H9 (cell line): ENCODE measurements at regions not wholly inside any gene's neighbourhood (a gene's known extent, or its start where the extent isn't known, plus 50 kb on each side); places are given as distances from the start of the nearest gene placed in this dataset.

ENCODE experiments used
- DNase-seq: peaks from one replicate; pipeline ENCODE4 v3.0.0-alpha.2; 2017
- H2AFZ ChIP-seq: one replicate; pipeline ENCODE4 v1.6.1; 2013; ENCODE audit warnings: mild to moderate bottlenecking, low read length, control low read depth, moderate library complexity
- H2AK5ac ChIP-seq: 2 replicates; pipeline ENCODE4 v1.6.1; 2013; ENCODE audit warnings: low read length, control low read depth, mixed read lengths; ENCODE audit not compliant: insufficient read length
- H2BK120ac ChIP-seq: one replicate; pipeline ENCODE4 v1.6.1; 2013; ENCODE audit warnings: low read depth, mild to moderate bottlenecking, low read length, control low read depth, inconsistent platforms; ENCODE audit not compliant: poor library complexity, severe bottlenecking
- H2BK12ac ChIP-seq: 2 replicates; pipeline ENCODE4 v1.6.1; 2013; ENCODE audit warnings: low read length, control low read depth, mixed read lengths, low read depth; ENCODE audit not compliant: insufficient read length
- H2BK15ac ChIP-seq: 2 replicates; pipeline ENCODE4 v1.6.1; 2013; ENCODE audit warnings: low read depth, low read length, control low read depth
- H2BK20ac ChIP-seq: one replicate; pipeline ENCODE4 v1.6.1; 2013; ENCODE audit warnings: low read depth, mild to moderate bottlenecking, low read length, control low read depth, inconsistent platforms; ENCODE audit not compliant: poor library complexity, severe bottlenecking
- H2BK5ac ChIP-seq: 2 replicates; pipeline ENCODE4 v1.6.1; 2013; ENCODE audit warnings: low read length, control low read depth, mixed read lengths; ENCODE audit not compliant: insufficient read length
- H3K14ac ChIP-seq: 2 replicates; pipeline ENCODE4 v1.6.1; 2013; ENCODE audit warnings: low read length, control low read depth; ENCODE audit not compliant: insufficient read depth
- H3K18ac ChIP-seq: 2 replicates; pipeline ENCODE4 v1.6.1; 2013; ENCODE audit warnings: low read depth, mild to moderate bottlenecking, mixed read lengths, low read length, control low read depth; ENCODE audit not compliant: insufficient read length
- H3K23ac ChIP-seq: 2 replicates; pipeline ENCODE4 v1.6.1; 2013; ENCODE audit warnings: low read length, control low read depth, mixed read lengths, low read depth; ENCODE audit not compliant: insufficient read length
- H3K23me2 ChIP-seq: 2 replicates; pipeline ENCODE4 v1.6.1; 2013; ENCODE audit warnings: low read depth, mild to moderate bottlenecking, mixed read lengths, low read length, control low read depth; ENCODE audit not compliant: insufficient read length, poor library complexity, severe bottlenecking
- H3K27ac ChIP-seq: 2 replicates; pipeline ENCODE4 v1.5.1; 2013; ENCODE audit warnings: low read length, control low read depth, mixed read lengths, low read depth; ENCODE audit not compliant: insufficient read length
- H3K27me3 ChIP-seq: 2 replicates; pipeline ENCODE4 v1.6.1; 2013; ENCODE audit warnings: low read length, control low read depth, inconsistent platforms; ENCODE audit not compliant: insufficient read depth
- H3K4ac ChIP-seq: 2 replicates; pipeline ENCODE4 v1.6.1; 2013; ENCODE audit warnings: low read depth, mild to moderate bottlenecking, control low read depth, inconsistent platforms, low read length, moderate library complexity
- H3K4me1 ChIP-seq: 2 replicates; pipeline ENCODE4 v1.6.1; 2013; ENCODE audit warnings: low read length, control low read depth, inconsistent platforms; ENCODE audit not compliant: insufficient read depth
- H3K4me2 ChIP-seq: 2 replicates; pipeline ENCODE4 v1.6.1; 2013; ENCODE audit warnings: low read length, control low read depth, mixed read lengths; ENCODE audit not compliant: insufficient read length, insufficient read depth
- H3K56ac ChIP-seq: 2 replicates; pipeline ENCODE4 v1.6.1; 2013; ENCODE audit warnings: low read depth, mild to moderate bottlenecking, mixed read lengths, low read length, control low read depth; ENCODE audit not compliant: insufficient read length
- H3K79me1 ChIP-seq: 2 replicates; pipeline ENCODE4 v1.6.1; 2013; ENCODE audit warnings: low read depth, mild to moderate bottlenecking, moderate library complexity, low read length, control low read depth, inconsistent platforms; ENCODE audit not compliant: insufficient read depth, poor library complexity, severe bottlenecking
- H3K79me2 ChIP-seq: 2 replicates; pipeline ENCODE4 v1.6.1; 2013; ENCODE audit warnings: low read length, control low read depth, inconsistent platforms; ENCODE audit not compliant: insufficient read depth
- H3K9ac ChIP-seq: 2 replicates; pipeline ENCODE4 v1.6.1; 2013; ENCODE audit warnings: low read length, control low read depth, mixed read lengths; ENCODE audit not compliant: insufficient read length; ENCODE audit errors: extremely low read depth
- H3K9me3 ChIP-seq: one replicate; pipeline ENCODE4 v1.6.1; 2013; ENCODE audit warnings: low read depth, low read length, inconsistent platforms; ENCODE audit not compliant: control insufficient read depth
- H3T11ph ChIP-seq: one replicate; pipeline ENCODE4 v1.6.1; 2013; ENCODE audit warnings: mild to moderate bottlenecking, low read length, control low read depth, inconsistent platforms
- H4K20me1 ChIP-seq: one replicate; pipeline ENCODE4 v1.6.1; 2013; ENCODE audit not compliant: control insufficient read depth, insufficient read length, insufficient read depth
- H4K5ac ChIP-seq: 2 replicates; pipeline ENCODE4 v1.6.1; 2013; ENCODE audit warnings: low read depth, mild to moderate bottlenecking, mixed read lengths, low read length, control low read depth; ENCODE audit not compliant: insufficient read length
- H4K8ac ChIP-seq: replicated peaks from 2 replicates; pipeline ENCODE4 v1.6.1; 2013; ENCODE audit warnings: low read length, control low read depth, mixed read lengths, low read depth; ENCODE audit not compliant: insufficient read length
- H4K91ac ChIP-seq: 2 replicates; pipeline ENCODE4 v1.6.1; 2013; ENCODE audit warnings: low read depth, mild to moderate bottlenecking, moderate library complexity, mixed read lengths, low read length, control low read depth; ENCODE audit not compliant: insufficient read length
- H3K27ac Mint-ChIP-seq, 3 experiments: 2 replicates in 2 of 3; 3 replicates in 1 of 3; pipeline ENCODE4 v1.8.0; 2020 to 2021; ENCODE audit warnings: mixed read lengths in 3 of 3, mild to moderate bottlenecking in 1 of 3, moderate library complexity in 1 of 3
- H3K27me3 Mint-ChIP-seq: 2 replicates; pipeline ENCODE4 v1.8.0; 2021; ENCODE audit warnings: low read depth, mild to moderate bottlenecking, moderate library complexity, mixed read lengths
- H3K36me3 Mint-ChIP-seq, 3 experiments: 2 replicates in 2 of 3; 3 replicates in 1 of 3; pipeline ENCODE4 v1.8.0; 2020 to 2021; ENCODE audit warnings: low read depth in 3 of 3, mixed read lengths in 3 of 3; ENCODE audit not compliant: insufficient read depth in 1 of 3
- H3K4me1 Mint-ChIP-seq, 2 experiments: 2 replicates each; pipeline ENCODE4 v1.8.0; 2020; ENCODE audit warnings: mixed read lengths in 2 of 2
- H3K4me3 Mint-ChIP-seq, 2 experiments: 2 replicates in 1 of 2; 3 replicates in 1 of 2; pipeline ENCODE4 v1.8.0; 2020 to 2021; ENCODE audit warnings: mild to moderate bottlenecking in 2 of 2, mixed read lengths in 2 of 2, moderate library complexity in 1 of 2
- H3K9me3 Mint-ChIP-seq, 2 experiments: 2 replicates in 1 of 2; 3 replicates in 1 of 2; pipeline ENCODE4 v1.8.0; 2020; ENCODE audit warnings: mild to moderate bottlenecking in 2 of 2, mixed read lengths in 2 of 2, moderate library complexity in 1 of 2
- CTCF ChIP-seq: fragments of 200-600 bp; sonication (generic); conservative IDR thresholded peaks from 3 replicates; pipeline ENCODE4 v1.8.0; 2021; ENCODE audit warnings: antibody characterized with exemption, mild to moderate bottlenecking
- WGBS: extraction: QIAGEN DNeasy Blood & Tissue Kit; methylation state at CpG from one replicate; pipeline ENCODE4 v1.1.7; 2013; ENCODE audit warnings: missing lambda C conversion rate, low lambda C conversion rate, mixed read lengths; ENCODE audit not compliant: insufficient read length; ENCODE audit errors: extremely low coverage; 5-methylcytosine and 5-hydroxymethylcytosine counted together

DNA sequence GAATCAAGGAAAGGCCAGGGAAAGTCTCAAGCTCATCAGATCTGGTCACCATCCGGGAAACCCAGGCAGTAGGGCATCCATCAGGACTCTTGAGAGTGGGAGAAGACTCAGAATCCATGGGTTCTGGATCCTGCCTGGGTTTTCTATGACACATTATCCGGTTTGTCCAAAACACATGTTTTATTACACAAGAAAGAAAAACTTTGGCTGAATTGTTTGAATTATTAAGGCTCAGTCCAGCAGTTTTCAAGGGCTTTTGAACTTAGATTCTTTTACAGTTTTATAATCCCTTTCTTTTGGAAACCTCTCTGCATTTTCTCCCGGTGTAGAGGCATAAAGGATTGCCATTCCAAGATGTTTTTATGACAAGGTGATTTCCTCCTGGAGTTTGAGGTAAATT, 528.5 kb upstream of the MGMT start:
- no peak overlapping the region for H3K14ac ChIP-seq
- H3K56ac ChIP-seq = no peak overlapping the region
- H2BK20ac ChIP-seq = no peak overlapping the region
- no peak overlapping the region for H4K5ac ChIP-seq
- H3K79me1 ChIP-seq = no peaks in the 10 kb centered on the region
- H3K27me3 ChIP-seq = no peaks in the 10 kb centered on the region
- no peak overlapping the region for H4K91ac ChIP-seq
- H2BK5ac ChIP-seq = no peak overlapping the region
- H3K23ac ChIP-seq = no peak overlapping the region
- no peaks in the 10 kb centered on the region for H3K23me2 ChIP-seq
- H2AK5ac ChIP-seq = no peak overlapping the region
- H4K8ac ChIP-seq = no peak overlapping the region
- no peaks in the 10 kb centered on the region for H3K79me2 ChIP-seq
- no peak overlapping the region for H3K4me2 ChIP-seq
- no CpG with 5 or more reads among the region's 3 CpGs for WGBS
- no peaks in the 10 kb centered on the region for H4K20me1 ChIP-seq
- no peak overlapping the region for H3K18ac ChIP-seq
- no peaks in the 10 kb centered on the region for H3K9me3 ChIP-seq
- no peak overlapping the region for H3T11ph ChIP-seq
- no peak overlapping the region for H3K27ac ChIP-seq
- Mint-ChIP-seq H3K9me3 (no peaks in the 10 kb centered on the region), H3K27ac (no peak overlapping the region), H3K36me3 (no peaks in the 10 kb centered on the region), H3K4me1 (peaks cover 3 to 8% of the 10 kb centered on the region in 2 experiments; a peak in 3 of 4 replicates), H3K4me3 (no peak overlapping the region), H3K27me3 (peaks cover 1% of the 10 kb centered on the region; the same call in 1 of the 2 replicates)
- no peak overlapping the region for H2BK15ac ChIP-seq
- H3K9ac ChIP-seq = no peak overlapping the region
- H3K4ac ChIP-seq = no peak overlapping the region
- H3K4me1 ChIP-seq = no peaks in the 10 kb centered on the region
- no peak overlapping the region for H2AFZ ChIP-seq
- no peak for TF ChIP-seq CTCF
- H2BK120ac ChIP-seq = no peak overlapping the region
- DNase-seq = no peak
- no peak overlapping the region for H2BK12ac ChIP-seq
